Neuronal stem cell (in vitro differentiated cells): ENCODE measurements at regions not wholly inside any gene's neighbourhood (a gene's known extent, or its start where the extent isn't known, plus 50 kb on each side); places are given as distances from the start of the nearest gene placed in this dataset.

Experiments
- DNase-seq: peaks from one replicate; pipeline ENCODE4 v3.0.0-alpha.2; 2013; ENCODE audit warnings: low spot score
- H2AFZ ChIP-seq: one replicate; pipeline ENCODE4 v1.6.1; 2013; ENCODE audit warnings: mild to moderate bottlenecking, low read length, inconsistent platforms
- H2AK5ac ChIP-seq: 2 replicates; pipeline ENCODE4 v1.6.1; 2013; ENCODE audit warnings: low read depth, mild to moderate bottlenecking, inconsistent platforms, low read length, moderate library complexity, mixed read lengths
- H2BK120ac ChIP-seq: 2 replicates; pipeline ENCODE4 v1.6.1; 2013; ENCODE audit warnings: low read depth, mild to moderate bottlenecking, inconsistent platforms, low read length, moderate library complexity, mixed read lengths
- H2BK12ac ChIP-seq: one replicate; pipeline ENCODE4 v1.6.1; 2013; ENCODE audit warnings: low read length, inconsistent platforms
- H2BK15ac ChIP-seq: 2 replicates; pipeline ENCODE4 v1.6.1; 2013; ENCODE audit warnings: mild to moderate bottlenecking, low read length, inconsistent platforms, mixed read lengths
- H2BK5ac ChIP-seq: one replicate; pipeline ENCODE4 v1.6.1; 2013; ENCODE audit warnings: inconsistent platforms, mild to moderate bottlenecking, low read length, moderate library complexity
- H3K14ac ChIP-seq: one replicate; pipeline ENCODE4 v1.6.1; 2013; ENCODE audit warnings: low read length, inconsistent platforms
- H3K18ac ChIP-seq: 2 replicates; pipeline ENCODE4 v1.6.1; 2013; ENCODE audit warnings: low read length, inconsistent platforms
- H3K23ac ChIP-seq: 2 replicates; pipeline ENCODE4 v1.6.1; 2013; ENCODE audit warnings: low read depth, mild to moderate bottlenecking, mixed read lengths, low read length, inconsistent platforms; ENCODE audit not compliant: poor library complexity
- H3K27ac ChIP-seq: replicated peaks from 3 replicates; pipeline ENCODE4 v1.5.1; 2013; ENCODE audit warnings: low read length, inconsistent platforms
- H3K27me3 ChIP-seq, 3 experiments: 2 replicates each; pipeline ENCODE4 v1.6.1; 2013; ENCODE audit warnings: low read length in 3 of 3, mild to moderate bottlenecking in 2 of 3, inconsistent platforms in 1 of 3, low read depth in 1 of 3, mixed read lengths in 1 of 3, moderate library complexity in 1 of 3; ENCODE audit not compliant: control insufficient read depth in 3 of 3, insufficient read depth in 3 of 3
- H3K36me3 ChIP-seq, 2 donors: replicated peaks in 1 of 2; 2 replicates each; pipeline ENCODE4 v1.6.1; 2013; ENCODE audit warnings: low read length in 2 of 2; ENCODE audit not compliant: control insufficient read depth in 2 of 2, insufficient read depth in 2 of 2
- H3K4ac ChIP-seq: 2 replicates; pipeline ENCODE4 v1.6.1; 2013; ENCODE audit warnings: inconsistent platforms, mild to moderate bottlenecking, low read length, moderate library complexity
- H3K4me1 ChIP-seq, 2 donors: 1 replicate in 1 of 2; 2 replicates in 1 of 2; pipeline ENCODE4 v1.6.1; 2013; ENCODE audit warnings: low read length in 2 of 2, low read depth in 1 of 2; ENCODE audit not compliant: control insufficient read depth in 2 of 2, insufficient read depth in 1 of 2
- H3K4me2 ChIP-seq: one replicate; pipeline ENCODE4 v1.6.1; 2013; ENCODE audit warnings: mild to moderate bottlenecking, low read length, inconsistent platforms; ENCODE audit not compliant: insufficient read depth, poor library complexity, severe bottlenecking
- H3K4me3 ChIP-seq, 2 donors: 2 replicates each; pipeline ENCODE4 v1.5.1; 2013; ENCODE audit warnings: low read length in 2 of 2, mild to moderate bottlenecking in 2 of 2, inconsistent platforms in 1 of 2, moderate library complexity in 1 of 2
- H3K79me1 ChIP-seq: one replicate; pipeline ENCODE4 v1.6.1; 2013; ENCODE audit warnings: low read depth, mild to moderate bottlenecking, inconsistent platforms, low read length, moderate library complexity
- H3K9ac ChIP-seq: one replicate; pipeline ENCODE4 v1.6.1; 2013; ENCODE audit warnings: mild to moderate bottlenecking, low read depth, low read length, inconsistent platforms; ENCODE audit not compliant: poor library complexity
- H3K9me3 ChIP-seq, 2 donors: replicated peaks in 1 of 2; 2 replicates each; pipeline versions ENCODE3 to v1.6.1; 2013; ENCODE audit warnings: low read length in 2 of 2, mild to moderate bottlenecking in 2 of 2, inconsistent platforms in 1 of 2, low read depth in 1 of 2, mixed read lengths in 1 of 2, moderate library complexity in 1 of 2; ENCODE audit not compliant: control insufficient read depth in 2 of 2, insufficient read depth in 1 of 2
- H4K8ac ChIP-seq: one replicate; pipeline ENCODE4 v1.6.1; 2013; ENCODE audit warnings: low read depth, mild to moderate bottlenecking, inconsistent platforms, low read length, moderate library complexity
- H4K91ac ChIP-seq: one replicate; pipeline ENCODE4 v1.6.1; 2013; ENCODE audit warnings: low read length, low read depth, mild to moderate bottlenecking, inconsistent platforms; ENCODE audit not compliant: poor library complexity
- WGBS, 2 donors: extraction: QIAGEN DNeasy Blood & Tissue Kit; methylation state at CpG; one replicate each; pipeline ENCODE4 v1.1.7; 2013; ENCODE audit warnings: missing lambda C conversion rate in 2 of 2, mixed read lengths in 1 of 2; ENCODE audit not compliant: insufficient read length in 2 of 2, insufficient replicate concordance in 1 of 2; ENCODE audit errors: extremely low coverage in 2 of 2; 5-methylcytosine and 5-hydroxymethylcytosine counted together

DNA sequence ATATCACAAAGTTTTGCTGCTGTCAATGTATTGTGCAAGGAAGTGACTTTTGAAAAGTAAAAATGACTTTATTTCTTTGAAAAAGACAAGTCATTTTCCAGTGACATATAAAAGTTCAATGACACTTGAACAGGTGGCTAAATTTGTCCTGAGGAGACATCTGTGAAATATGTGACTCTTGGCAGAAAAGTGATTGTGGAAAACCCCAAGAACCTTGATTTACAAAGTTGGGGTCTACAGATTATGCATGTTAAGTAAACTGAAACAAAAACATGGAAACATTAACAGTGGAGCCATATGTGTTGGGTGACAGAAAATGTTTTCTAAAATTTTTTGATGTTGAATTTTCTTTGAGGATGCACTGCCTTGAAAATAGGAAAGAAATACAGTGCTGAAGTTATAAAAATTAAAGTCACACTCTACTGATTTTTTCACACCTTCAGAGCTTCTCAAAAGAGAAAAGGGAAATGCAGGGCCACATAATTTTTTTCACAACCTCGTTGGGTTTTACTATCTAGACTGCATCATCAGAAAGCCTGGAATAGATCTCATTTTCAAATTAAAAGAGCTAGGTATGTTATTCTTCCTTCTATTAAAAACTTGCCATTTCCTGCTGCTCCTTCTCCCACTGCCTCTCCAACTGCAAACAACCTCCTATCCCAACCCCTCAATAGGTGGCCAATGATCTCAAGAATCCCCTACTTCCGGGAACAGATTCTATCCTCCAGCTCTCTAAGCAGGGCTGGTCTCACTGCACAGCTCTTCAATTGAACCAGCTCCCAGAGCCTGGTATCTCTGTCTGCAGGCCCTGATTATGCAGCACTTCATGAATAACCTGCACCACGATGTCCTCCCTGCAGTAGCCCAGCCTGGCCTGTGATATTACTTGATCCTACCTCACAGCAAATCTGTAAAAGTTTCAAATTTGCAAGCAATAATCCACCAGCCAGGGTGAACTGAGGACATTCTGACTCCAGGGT is 570.8 kb upstream of the CPEB2 start:
- no peak for DNase-seq
- H3K4ac ChIP-seq, result no peak overlapping the region
- no peak overlapping the region for H3K4me2 ChIP-seq
- no peaks in the 10 kb centered on the region for H3K9me3 ChIP-seq
- H4K91ac ChIP-seq, result no peak overlapping the region
- no peak overlapping the region for H3K4me3 ChIP-seq
- H3K27me3 ChIP-seq, result no peaks in the 10 kb centered on the region
- H2BK120ac ChIP-seq, result no peak overlapping the region
- H2BK12ac ChIP-seq, result no peak overlapping the region
- H3K9ac ChIP-seq, result no peak overlapping the region
- no peaks in the 10 kb centered on the region for H3K4me1 ChIP-seq
- no peak overlapping the region for H3K18ac ChIP-seq
- H3K79me1 ChIP-seq, result no peaks in the 10 kb centered on the region
- H2BK15ac ChIP-seq, result no peak overlapping the region
- H3K27ac ChIP-seq, result no peak overlapping the region
- H3K23ac ChIP-seq, result no peak overlapping the region
- H3K36me3 ChIP-seq, result no peaks in the 10 kb centered on the region
- H2AK5ac ChIP-seq, result no peak overlapping the region
- WGBS, 2 donors, result no CpG with 5 or more reads among the region's 3 CpGs
- H4K8ac ChIP-seq, result no peak overlapping the region
- H3K14ac ChIP-seq, result no peak overlapping the region
- H2AFZ ChIP-seq, result no peak overlapping the region
- no peak overlapping the region for H2BK5ac ChIP-seq

- no peak overlapping the region for H3K14ac ChIP-seq
- no peak overlapping the region for H3K4me2 ChIP-seq
- no peaks in the 10 kb centered on the region for H3K79me1 ChIP-seq
- H3K9ac ChIP-seq, result no peak overlapping the region
- no peak overlapping the region for H3K4me3 ChIP-seq
- no peak overlapping the region for H3K27ac ChIP-seq
- H2BK5ac ChIP-seq, result no peak overlapping the region
- no peak overlapping the region for H4K91ac ChIP-seq
- no peak for DNase-seq
- no peak overlapping the region for H2AK5ac ChIP-seq
- H4K8ac ChIP-seq, result no peak overlapping the region
- H3K4me1 ChIP-seq, result no peaks in the 10 kb centered on the region
- no peak overlapping the region for H2BK12ac ChIP-seq
- no peak overlapping the region for H3K23ac ChIP-seq
- no peaks in the 10 kb centered on the region for H3K27me3 ChIP-seq
- H3K4ac ChIP-seq, result no peak overlapping the region
- no peaks in the 10 kb centered on the region for H3K36me3 ChIP-seq
- no peak overlapping the region for H3K18ac ChIP-seq
- no peaks in the 10 kb centered on the region for H3K9me3 ChIP-seq
- WGBS, 2 donors, result no CpG with 5 or more reads among the region's 2 CpGs
- H2BK120ac ChIP-seq, result no peak overlapping the region
- H2AFZ ChIP-seq, result no peak overlapping the region
- H2BK15ac ChIP-seq, result no peak overlapping the region
Measured at GRCh38 chr4:14434483-14434882, 567.8 kb upstream of the CPEB2 start.

- Histone ChIP-seq H3K14ac (no peak overlapping the region), H3K4ac (no peak overlapping the region), H3K4me1 (no peaks in the 10 kb centered on the region), H2AFZ (no peak overlapping the region), H3K4me3 (no peak overlapping the region), H3K79me1 (no peaks in the 10 kb centered on the region), H3K9ac (no peak overlapping the region), H3K27me3 (no peaks in the 10 kb centered on the region), H2BK5ac (no peak overlapping the region), H3K9me3 (no peaks in the 10 kb centered on the region), H3K36me3 (no peaks in the 10 kb centered on the region), H3K23ac (no peak overlapping the region), H4K91ac (no peak overlapping the region), H2BK12ac (no peak overlapping the region), H3K4me2 (no peak overlapping the region), H2BK15ac (no peak overlapping the region), H2AK5ac (no peak overlapping the region), H3K18ac (no peak overlapping the region), H4K8ac (no peak overlapping the region), H2BK120ac (no peak overlapping the region), H3K27ac (no peak overlapping the region)
- no CpG with 5 or more reads among the region's 3 CpGs for WGBS, 2 donors
- no peak for DNase-seq
Measured at GRCh38 chr4:14434916-14435315, 567.4 kb upstream of the CPEB2 start.

DNA sequence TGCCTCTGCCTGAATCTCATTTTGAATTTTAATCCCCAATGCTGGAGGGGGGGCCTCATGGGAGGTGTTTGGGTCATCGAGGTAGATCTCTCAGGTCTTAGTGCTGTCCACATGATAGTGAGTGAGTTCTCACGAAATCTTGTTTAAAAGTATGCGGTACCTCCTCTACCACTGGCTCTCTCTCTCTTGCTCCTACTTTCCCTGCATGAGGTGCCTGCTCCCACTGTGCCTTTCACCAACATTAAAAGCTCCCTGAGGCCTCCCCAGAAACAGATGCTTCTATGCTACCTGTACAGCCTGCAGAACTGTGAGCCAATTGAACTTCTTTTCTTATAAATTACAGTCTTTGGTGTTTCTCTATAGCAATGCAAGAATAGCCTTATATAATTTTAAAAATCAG is 560.7 kb upstream of the CPEB2 start:
- Histone ChIP-seq H3K9ac (no peak overlapping the region), H3K4ac (no peak overlapping the region), H2AK5ac (no peak overlapping the region), H4K91ac (no peak overlapping the region), H3K79me1 (no peaks in the 10 kb centered on the region), H3K4me3 (no peak overlapping the region), H2BK5ac (no peak overlapping the region), H4K8ac (no peak overlapping the region), H3K14ac (no peak overlapping the region), H3K18ac (no peak overlapping the region), H3K4me2 (no peak overlapping the region), H3K36me3 (no peaks in the 10 kb centered on the region), H3K4me1 (no peaks in the 10 kb centered on the region), H2BK120ac (no peak overlapping the region), H2AFZ (no peak overlapping the region), H3K23ac (no peak overlapping the region), H2BK15ac (no peak overlapping the region), H2BK12ac (no peak overlapping the region), H3K27ac (no peak overlapping the region), H3K9me3 (no peaks in the 10 kb centered on the region), H3K27me3 (no peaks in the 10 kb centered on the region)
- WGBS, 2 donors, result no CpG with 5 or more reads among the region's 3 CpGs
- no peak for DNase-seq
